HCT116 (cell line): ENCODE measurements at regions not wholly inside any gene's neighbourhood (a gene's known extent, or its start where the extent isn't known, plus 50 kb on each side); places are given as distances from the start of the nearest gene placed in this dataset.

Experiments used
- ATF3 ChIP-seq: IDR thresholded peaks from 2 replicates; pipeline ENCODE4 v1.6.1; 2012
- CEBPB ChIP-seq: IDR thresholded peaks from 2 replicates; pipeline ENCODE4 v1.6.1; 2012; ENCODE audit warnings: low read depth
- CTCF ChIP-seq, 3 experiments: fragments of 200-600 bp in 1 of 3; sonication (generic) in 1 of 3; IDR thresholded peaks in 2 of 3; conservative IDR thresholded peaks in 1 of 3; 2 replicates each; pipeline ENCODE4 v1.5.1; 2012 to 2017; ENCODE audit warnings: low read depth in 2 of 3, low read length in 2 of 3, antibody characterized with exemption in 1 of 3, borderline replicate concordance in 1 of 3, control low read depth in 1 of 3, mild to moderate bottlenecking in 1 of 3, mixed read lengths in 1 of 3, mixed run types in 1 of 3, moderate library complexity in 1 of 3; ENCODE audit not compliant: insufficient read depth in 1 of 3
- EGR1 ChIP-seq: IDR thresholded peaks from 2 replicates; pipeline ENCODE4 v1.6.1; 2012; ENCODE audit warnings: low read depth
- EZH2 ChIP-seq: fragments of 200-600 bp; sonication (generic); IDR thresholded peaks from 2 replicates; pipeline ENCODE4 v1.6.1; 2017; ENCODE audit warnings: antibody characterized with exemption, mixed run types
- EZH2phosphoT487 ChIP-seq: fragments of 200-600 bp; IDR thresholded peaks from 2 replicates; pipeline ENCODE4 v1.6.1; 2018; ENCODE audit warnings: antibody characterized with exemption, borderline replicate concordance
- MAX ChIP-seq: IDR thresholded peaks from 2 replicates; pipeline ENCODE4 v1.6.1; 2012
- POLR2A ChIP-seq: IDR thresholded peaks from 2 replicates; pipeline ENCODE4 v1.7.0; 2011; ENCODE audit warnings: borderline replicate concordance; ENCODE audit not compliant: insufficient read depth, insufficient read length; ENCODE audit errors: extremely low read depth
- POLR2AphosphoS5 ChIP-seq: IDR thresholded peaks from 2 replicates; pipeline ENCODE4 v1.6.1; 2011; ENCODE audit warnings: mild to moderate bottlenecking, low read depth, low read length, moderate library complexity
- RAD21 ChIP-seq: IDR thresholded peaks from 2 replicates; pipeline ENCODE4 v1.6.1; 2012; ENCODE audit warnings: low read depth, mild to moderate bottlenecking
- SIN3A ChIP-seq: IDR thresholded peaks from 2 replicates; pipeline ENCODE4 v1.6.1; 2012; ENCODE audit warnings: low read depth
- SP1 ChIP-seq: IDR thresholded peaks from 2 replicates; pipeline ENCODE4 v1.6.1; 2012; ENCODE audit warnings: low read depth
- ZBTB33 ChIP-seq: IDR thresholded peaks from 2 replicates; pipeline ENCODE4 v1.6.1; 2011; ENCODE audit warnings: mild to moderate bottlenecking, low read length, moderate library complexity; ENCODE audit not compliant: insufficient replicate concordance; ENCODE audit errors: extremely low read depth
- ZFX ChIP-seq: fragments of 450-650 bp; IDR thresholded peaks from 2 replicates; pipeline ENCODE4 v1.6.1; 2017

GRCh38 chr5:93165559-93165958 lies 415.5 kb downstream of the NR2F1-AS1 start:
- no peak for TF ChIP-seq POLR2AphosphoS5
- no peak for TF ChIP-seq CTCF (IDR thresholded peaks at IDR 0.05 in 2 of 3, conservative IDR thresholded peaks at IDR 0.05 in 1 of 3; ENCODE audit: borderline replicate concordance in 1 of 3, insufficient read depth in 1 of 3, low read depth in 2 of 3, low read length in 2 of 3)
- TF ChIP-seq EZH2phosphoT487 = no peak
- TF ChIP-seq ZFX = no peak
- TF ChIP-seq SIN3A = no peak
- TF ChIP-seq CEBPB = no peak
- TF ChIP-seq EZH2 = no peak
- TF ChIP-seq POLR2A = no peak
- no peak for TF ChIP-seq SP1
- no peak for TF ChIP-seq ZBTB33
- no peak for TF ChIP-seq MAX
- TF ChIP-seq RAD21 = no peak
- no peak for TF ChIP-seq ATF3
- TF ChIP-seq EGR1 = no peak
